Adrenal gland (tissue), 9 donors: ENCODE measurements at regions not wholly inside any gene's neighbourhood (a gene's known extent, or its start where the extent isn't known, plus 50 kb on each side); places are given as distances from the start of the nearest gene placed in this dataset.
"Not testable (repeated sequence)": the region's sequence is repeated elsewhere in the genome, so short reads cannot be mapped to it uniquely, and the experiment has no call there.

Source experiments
- DNase-seq, 7 donors: peaks; one replicate each; pipeline ENCODE4 v3.0.0-alpha.2; 2019 to 2020
- H3K27ac ChIP-seq, 5 donors: fragments of 200-600 bp; sonication (generic) in 4 of 5; 1 replicate in 3 of 5; 2 replicates in 2 of 5; pipeline versions ENCODE4 v1.5.1 to v1.8.0; 2016 to 2020; ENCODE audit warnings: mild to moderate bottlenecking in 1 of 5
- H3K27me3 ChIP-seq: fragments of 200-600 bp; 2 replicates; pipeline ENCODE4 v1.8.0; 2021
- H3K36me3 ChIP-seq, 2 donors: fragments of 200-600 bp; replicated peaks in 1 of 2; 1 replicate in 1 of 2; 2 replicates in 1 of 2; pipeline versions ENCODE4 v1.5.1 to v1.8.0; 2018 to 2022
- H3K4me1 ChIP-seq, 2 donors: fragments of 200-600 bp; replicated peaks in 1 of 2; 1 replicate in 1 of 2; 2 replicates in 1 of 2; pipeline versions ENCODE4 v1.5.1 to v1.8.0; 2018 to 2021
- H3K4me3 ChIP-seq, 4 donors: fragments of 200-600 bp; sonication (generic) in 3 of 4; one replicate each; pipeline ENCODE4 v1.5.1; 2016 to 2018
- H3K9me3 ChIP-seq, 3 donors: fragments of 200-600 bp; sonication (generic) in 1 of 3; replicated peaks in 1 of 3; 1 replicate in 2 of 3; 2 replicates in 1 of 3; pipeline versions ENCODE4 v1.5.1 to v1.8.0; 2016 to 2021
- POLR2A ChIP-seq, 2 donors: fragments of 450-650 bp; IDR thresholded peaks; one replicate each; pipeline ENCODE4 v1.6.1; 2017; ENCODE audit warnings: antibody characterized with exemption in 2 of 2, mild to moderate bottlenecking in 2 of 2, moderate library complexity in 1 of 2
- WGBS, 4 donors: extraction: QIAGEN DNeasy Blood & Tissue Kit in 2 of 4; methylation state at CpG; one replicate each; pipeline versions ENCODE4 v1.1.5 to v1.1.7; 2013 to 2017; 5-methylcytosine and 5-hydroxymethylcytosine counted together
- intact Hi-C, 2 donors: fragments of 100-400 bp; cut with DNase I; formaldehyde crosslinking; loops; one replicate each; pipeline versions ENCODE4 v1.14.1 to v1.15.0; 2022 to 2023
- TF ChIP-seq, protein P1 (sequence below), 6 experiments: fragments of 450-650 bp in 4 of 6; fragments of 200-600 bp in 2 of 6; sonication (generic) in 1 of 6; IDR thresholded peaks; 1 replicate in 5 of 6; 2 replicates in 1 of 6; pipeline versions ENCODE4 v1.5.1 to v1.8.0; 2016 to 2021; ENCODE audit warnings: antibody characterized with exemption in 6 of 6, mild to moderate bottlenecking in 2 of 6, moderate library complexity in 1 of 6
- donor health status: healthy with polysubstance abuse.
- donor health status: Bipolar disorder and iron deficiency.
- donor health status: DM: yes; HTN: yes; CAD: no.
- donor health status: DM: no; HTN: no; CAD: no.
- donor health status: DM: no; HTN: no; CAD: no.

DNA sequence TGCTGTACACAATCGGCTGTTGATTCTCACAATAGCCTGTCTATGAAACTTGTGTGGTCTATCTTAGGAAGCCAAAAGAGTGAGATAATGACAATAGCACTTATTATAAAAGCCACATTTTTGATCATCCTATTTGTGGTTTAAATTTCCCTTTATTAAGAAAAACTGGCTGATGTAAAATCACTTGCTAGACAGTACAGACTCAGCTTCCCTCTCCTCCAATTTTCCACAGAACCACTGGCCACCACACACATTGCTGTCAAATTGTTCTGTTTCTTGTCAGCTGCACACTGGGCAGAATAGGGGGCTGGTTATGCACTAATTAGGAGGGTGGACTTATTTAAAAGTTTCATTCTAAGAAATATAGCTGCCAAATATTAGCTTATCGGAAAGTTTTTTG is 425.9 kb downstream of the EPHA3 start:
- Histone ChIP-seq H3K27me3 (no peaks in the 10 kb centered on the region), H3K4me3 (no peak overlapping the region), H3K36me3 (no peaks in the 10 kb centered on the region), H3K4me1 (no peaks in the 10 kb centered on the region), H3K27ac (no peak overlapping the region), H3K9me3 (peaks cover 0 to 5% (median 0%) of the 10 kb centered on the region in 3 donors)
- 71 to 79% (median 75%) methylated on average over 2 of the region's 2 CpGs for WGBS, 4 donors
- no peak for DNase-seq
- intact Hi-C loops = no loop called here
- no peak for TF ChIP-seq POLR2A (IDR thresholded peaks at IDR 0.05)
- TF ChIP-seq, protein P1, sequence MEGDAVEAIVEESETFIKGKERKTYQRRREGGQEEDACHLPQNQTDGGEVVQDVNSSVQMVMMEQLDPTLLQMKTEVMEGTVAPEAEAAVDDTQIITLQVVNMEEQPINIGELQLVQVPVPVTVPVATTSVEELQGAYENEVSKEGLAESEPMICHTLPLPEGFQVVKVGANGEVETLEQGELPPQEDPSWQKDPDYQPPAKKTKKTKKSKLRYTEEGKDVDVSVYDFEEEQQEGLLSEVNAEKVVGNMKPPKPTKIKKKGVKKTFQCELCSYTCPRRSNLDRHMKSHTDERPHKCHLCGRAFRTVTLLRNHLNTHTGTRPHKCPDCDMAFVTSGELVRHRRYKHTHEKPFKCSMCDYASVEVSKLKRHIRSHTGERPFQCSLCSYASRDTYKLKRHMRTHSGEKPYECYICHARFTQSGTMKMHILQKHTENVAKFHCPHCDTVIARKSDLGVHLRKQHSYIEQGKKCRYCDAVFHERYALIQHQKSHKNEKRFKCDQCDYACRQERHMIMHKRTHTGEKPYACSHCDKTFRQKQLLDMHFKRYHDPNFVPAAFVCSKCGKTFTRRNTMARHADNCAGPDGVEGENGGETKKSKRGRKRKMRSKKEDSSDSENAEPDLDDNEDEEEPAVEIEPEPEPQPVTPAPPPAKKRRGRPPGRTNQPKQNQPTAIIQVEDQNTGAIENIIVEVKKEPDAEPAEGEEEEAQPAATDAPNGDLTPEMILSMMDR (IDR thresholded peaks at IDR 0.05) = no peak

DNA sequence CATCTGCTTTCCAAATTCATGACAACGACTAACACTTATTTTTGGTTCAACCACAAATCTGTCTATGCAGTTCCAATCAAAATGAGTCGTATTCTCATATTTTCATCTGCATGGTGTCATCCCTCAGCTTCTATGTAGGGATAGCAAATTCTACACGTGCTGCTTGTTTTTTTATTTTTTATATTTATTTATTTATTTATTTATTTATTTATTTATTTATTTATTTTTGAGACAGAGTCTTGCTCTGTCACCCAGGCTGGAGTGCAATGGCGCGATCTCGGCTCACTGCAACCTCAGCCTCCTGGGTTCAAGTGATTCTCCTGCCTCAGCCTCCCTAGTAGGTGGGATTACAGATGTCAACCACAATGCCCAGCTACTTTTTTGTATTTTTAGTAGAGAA is 447.2 kb downstream of the EPHA3 start:
- WGBS, 4 donors = 81 to 87% (median 82%) methylated on average over 6 of the region's 6 CpGs
- H3K4me1 ChIP-seq, H3K27me3 ChIP-seq, H3K36me3 ChIP-seq, H3K27ac ChIP-seq, H3K9me3 ChIP-seq, intact Hi-C loops, H3K4me3 ChIP-seq, DNase-seq: not testable (repeated sequence)

DNA sequence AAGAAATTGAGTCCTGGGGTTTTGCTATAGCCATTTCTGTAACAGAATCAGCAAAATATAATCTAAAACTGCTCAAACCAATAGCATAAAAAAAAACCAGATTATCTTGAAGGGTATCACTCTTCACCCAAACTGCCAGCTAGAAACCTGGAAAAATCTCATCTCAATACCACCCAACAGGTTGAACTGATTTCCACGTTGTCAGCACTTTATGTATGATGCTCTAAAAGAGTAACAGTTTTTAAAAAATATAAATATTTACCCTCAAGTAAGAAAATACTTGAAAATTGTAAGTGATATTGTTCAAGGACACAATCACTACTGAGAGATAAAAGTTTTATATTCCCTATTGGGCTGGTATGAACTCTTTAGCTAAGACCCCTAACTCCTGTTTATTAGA is 451.3 kb downstream of the EPHA3 start:
- H3K4me1 ChIP-seq = no peaks in the 10 kb centered on the region
- no peaks in the 10 kb centered on the region for H3K36me3 ChIP-seq
- no peaks in the 10 kb centered on the region for H3K9me3 ChIP-seq
- no peak for DNase-seq
- WGBS, 4 donors = 55 to 63% (median 60%) methylated on average over 1 of the region's 1 CpG
- intact Hi-C loops = no loop called here
- H3K27me3 ChIP-seq = no peaks in the 10 kb centered on the region
- no peak overlapping the region for H3K4me3 ChIP-seq
- H3K27ac ChIP-seq = no peak overlapping the region
- no peak for TF ChIP-seq POLR2A (IDR thresholded peaks at IDR 0.05)
- TF ChIP-seq, protein P1 (IDR thresholded peaks at IDR 0.05) = no peak

DNA sequence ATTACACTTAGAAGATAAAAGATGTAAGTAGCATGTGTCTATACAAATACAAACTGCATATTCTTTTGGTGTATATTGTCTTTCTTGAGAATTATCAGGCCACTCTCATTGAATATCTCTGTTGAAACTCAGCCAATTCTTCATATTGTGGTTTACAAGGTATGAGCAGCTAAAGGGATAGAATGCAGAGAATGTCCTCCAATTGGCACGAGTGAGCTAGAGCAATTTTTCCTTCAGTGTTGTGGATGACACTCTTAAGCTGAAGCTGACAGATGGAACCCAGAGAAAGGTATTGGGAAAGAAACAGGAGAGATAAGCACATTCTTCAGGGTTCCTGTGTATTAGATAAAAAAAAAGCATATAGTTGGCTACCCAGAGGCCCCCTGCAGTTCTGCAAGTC is 453.1 kb downstream of the EPHA3 start:
- H3K4me3 ChIP-seq = no peak overlapping the region
- H3K9me3 ChIP-seq = no peaks in the 10 kb centered on the region
- no peak overlapping the region for H3K27ac ChIP-seq
- H3K4me1 ChIP-seq = no peaks in the 10 kb centered on the region
- intact Hi-C loops = no loop called here
- 29 to 61% (median 49%) methylated on average over 1 of the region's 1 CpG for WGBS, 4 donors
- no peaks in the 10 kb centered on the region for H3K27me3 ChIP-seq
- DNase-seq = no peak
- TF ChIP-seq, protein P1 (IDR thresholded peaks at IDR 0.05) = no peak
- TF ChIP-seq POLR2A (IDR thresholded peaks at IDR 0.05) = no peak
- no peaks in the 10 kb centered on the region for H3K36me3 ChIP-seq

DNA sequence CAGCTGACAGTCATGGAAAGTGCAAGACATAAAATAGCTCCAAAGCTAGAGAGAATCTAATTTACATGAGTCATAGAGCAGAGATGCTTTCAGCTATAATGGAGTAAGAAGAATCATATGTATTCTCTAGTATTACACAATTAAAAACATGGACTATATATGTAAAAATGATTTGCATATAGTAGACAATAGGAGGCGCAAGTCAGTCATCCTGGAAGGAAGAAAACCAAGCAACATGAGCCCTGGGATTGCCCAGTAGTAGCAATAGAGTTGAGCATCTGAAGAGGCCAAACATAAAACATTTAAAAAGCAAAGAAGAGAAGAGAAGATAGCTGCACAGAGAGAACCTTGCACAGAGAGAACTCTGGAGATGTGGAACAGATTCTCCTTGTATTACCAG is 455.0 kb downstream of the EPHA3 start:
- 61 to 73% (median 71%) methylated on average over 1 of the region's 1 CpG for WGBS, 4 donors
- no peak for TF ChIP-seq POLR2A (IDR thresholded peaks at IDR 0.05)
- TF ChIP-seq, protein P1 (IDR thresholded peaks at IDR 0.05) = no peak
- H3K27ac ChIP-seq = no peak overlapping the region
- intact Hi-C loops = no loop called here
- DNase-seq = no peak
- H3K9me3 ChIP-seq = no peaks in the 10 kb centered on the region
- no peaks in the 10 kb centered on the region for H3K36me3 ChIP-seq
- H3K27me3 ChIP-seq = no peaks in the 10 kb centered on the region
- H3K4me3 ChIP-seq = no peak overlapping the region
- H3K4me1 ChIP-seq = no peaks in the 10 kb centered on the region
